OCI-LY1 (cell line): ENCODE measurements at regions not wholly inside any gene's neighbourhood (a gene's known extent, or its start where the extent isn't known, plus 50 kb on each side); places are given as distances from the start of the nearest gene placed in this dataset.
"Not testable (repeated sequence)": the region's sequence is repeated elsewhere in the genome, so short reads cannot be mapped to it uniquely, and the experiment has no call there.

Experiments used
- H2AFZ ChIP-seq: fragments of 200-600 bp; sonication (generic), shearing (Covaris generic); 2 replicates; pipeline ENCODE4 v1.6.0; 2014; ENCODE audit warnings: antibody characterized with exemption, mild to moderate bottlenecking, low read length
- H3F3A ChIP-seq: fragments of 200-600 bp; sonication (generic), shearing (Covaris generic); 2 replicates; pipeline ENCODE4 v1.6.0; 2014; ENCODE audit warnings: mild to moderate bottlenecking, antibody characterized with exemption, low read length, moderate library complexity; ENCODE audit not compliant: insufficient read depth
- H3K27ac ChIP-seq: fragments of 200-600 bp; sonication (generic); 2 replicates; pipeline ENCODE4 v1.5.1; 2014; ENCODE audit warnings: low read length, mixed run types, mild to moderate bottlenecking, low read depth; ENCODE audit not compliant: poor library complexity, severe bottlenecking
- H3K27me3 ChIP-seq: fragments of 200-600 bp; sonication (generic); 2 replicates; pipeline ENCODE4 v1.6.0; 2014; ENCODE audit warnings: antibody characterized with exemption, mild to moderate bottlenecking, low read length, moderate library complexity; ENCODE audit not compliant: insufficient read depth
- H3K36me3 ChIP-seq: fragments of 200-600 bp; sonication (generic); 2 replicates; pipeline ENCODE4 v1.6.1; 2014; ENCODE audit warnings: mild to moderate bottlenecking, antibody characterized with exemption, low read length, moderate library complexity, mixed read lengths; ENCODE audit not compliant: insufficient read depth
- H3K4me1 ChIP-seq: fragments of 200-600 bp; sonication (generic); 2 replicates; pipeline ENCODE4 v1.5.1; 2014; ENCODE audit warnings: mild to moderate bottlenecking, low read length, moderate library complexity; ENCODE audit not compliant: insufficient read depth, severe bottlenecking
- H3K4me2 ChIP-seq: fragments of 200-600 bp; sonication (generic), shearing (Covaris generic); 2 replicates; pipeline ENCODE4 v1.6.1; 2014; ENCODE audit warnings: low read length
- H3K4me3 ChIP-seq: fragments of 200-600 bp; sonication (generic); 2 replicates; pipeline ENCODE4 v1.5.1; 2014; ENCODE audit warnings: low read length, low read depth, mild to moderate bottlenecking, mixed read lengths; ENCODE audit not compliant: poor library complexity, severe bottlenecking
- H3K79me2 ChIP-seq: fragments of 200-600 bp; shearing (Covaris generic); 2 replicates; pipeline ENCODE4 v1.6.1; 2016; ENCODE audit warnings: mixed run types, low read length, mixed read lengths; ENCODE audit not compliant: insufficient read depth
- H3K9ac ChIP-seq: fragments of 200-600 bp; sonication (generic), shearing (Covaris generic); 2 replicates; pipeline ENCODE4 v1.6.1; 2014; ENCODE audit warnings: mild to moderate bottlenecking, low read length, mixed read lengths
- H3K9me2 ChIP-seq: fragments of 200-600 bp; sonication (generic), shearing (Covaris generic); 2 replicates; pipeline ENCODE4 v1.6.1; 2014; ENCODE audit warnings: low read depth, mild to moderate bottlenecking, low read length, mixed read lengths
- H3K9me3 ChIP-seq: fragments of 200-600 bp; shearing (Covaris generic); 2 replicates; pipeline ENCODE4 v1.6.1; 2014; ENCODE audit warnings: low read length, mixed read lengths
- H4K20me1 ChIP-seq: fragments of 200-600 bp; sonication (generic), shearing (Covaris generic); 2 replicates; pipeline ENCODE4 v1.6.0; 2016; ENCODE audit warnings: mild to moderate bottlenecking, low read length; ENCODE audit not compliant: insufficient read depth
- EZH2 ChIP-seq: fragments of 200-600 bp; sonication (generic), shearing (Covaris generic); IDR thresholded peaks from 2 replicates; pipeline ENCODE4 v1.8.0; 2017; ENCODE audit warnings: borderline replicate concordance, mixed run types, mild to moderate bottlenecking, antibody characterized with exemption, low read length, moderate library complexity, mixed read lengths
- TF ChIP-seq, protein P1 (sequence below): fragments of 200-600 bp; sonication (generic), shearing (Covaris generic); IDR thresholded peaks from 2 replicates; pipeline ENCODE4 v1.5.1; 2017; ENCODE audit warnings: mild to moderate bottlenecking, antibody characterized with exemption, low read length, moderate library complexity, mixed read lengths

DNA sequence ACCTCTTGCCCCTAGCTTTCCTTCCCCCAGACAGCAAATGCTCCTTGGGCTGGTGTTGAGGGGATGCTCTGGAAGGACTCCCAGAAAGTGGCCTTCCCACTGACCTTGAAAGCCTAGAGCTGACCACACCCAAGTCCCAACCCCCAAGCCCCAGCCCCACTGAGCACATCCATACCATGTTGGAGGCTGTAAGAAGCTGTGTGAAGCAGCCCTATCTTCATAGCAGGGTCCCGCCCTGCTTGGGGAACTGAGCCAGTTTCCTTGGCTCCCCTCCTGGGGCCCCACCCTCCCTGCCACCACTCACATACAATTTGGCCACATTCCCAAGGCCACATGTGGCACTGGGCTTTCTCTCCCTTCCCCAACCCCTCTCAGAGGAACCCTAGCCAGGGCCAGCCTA lies 72.3 kb upstream of the CACUL1 start:
- Histone ChIP-seq H3K27ac (no peak overlapping the region), H2AFZ (no peak overlapping the region), H3K9ac (no peak overlapping the region), H3K9me2 (no peaks in the 10 kb centered on the region), H3K4me3 (no peak overlapping the region), H3K36me3 (no peaks in the 10 kb centered on the region), H3K4me1 (no peaks in the 10 kb centered on the region), H3K4me2 (no peak overlapping the region), H3K27me3 (peaks cover 5% of the 10 kb centered on the region; the same call in 1 of the 2 replicates), H3F3A (no peaks in the 10 kb centered on the region), H3K9me3 (no peaks in the 10 kb centered on the region), H4K20me1 (no peaks in the 10 kb centered on the region), H3K79me2 (no peaks in the 10 kb centered on the region)
- TF ChIP-seq EZH2: no peak
- TF ChIP-seq, protein P1, sequence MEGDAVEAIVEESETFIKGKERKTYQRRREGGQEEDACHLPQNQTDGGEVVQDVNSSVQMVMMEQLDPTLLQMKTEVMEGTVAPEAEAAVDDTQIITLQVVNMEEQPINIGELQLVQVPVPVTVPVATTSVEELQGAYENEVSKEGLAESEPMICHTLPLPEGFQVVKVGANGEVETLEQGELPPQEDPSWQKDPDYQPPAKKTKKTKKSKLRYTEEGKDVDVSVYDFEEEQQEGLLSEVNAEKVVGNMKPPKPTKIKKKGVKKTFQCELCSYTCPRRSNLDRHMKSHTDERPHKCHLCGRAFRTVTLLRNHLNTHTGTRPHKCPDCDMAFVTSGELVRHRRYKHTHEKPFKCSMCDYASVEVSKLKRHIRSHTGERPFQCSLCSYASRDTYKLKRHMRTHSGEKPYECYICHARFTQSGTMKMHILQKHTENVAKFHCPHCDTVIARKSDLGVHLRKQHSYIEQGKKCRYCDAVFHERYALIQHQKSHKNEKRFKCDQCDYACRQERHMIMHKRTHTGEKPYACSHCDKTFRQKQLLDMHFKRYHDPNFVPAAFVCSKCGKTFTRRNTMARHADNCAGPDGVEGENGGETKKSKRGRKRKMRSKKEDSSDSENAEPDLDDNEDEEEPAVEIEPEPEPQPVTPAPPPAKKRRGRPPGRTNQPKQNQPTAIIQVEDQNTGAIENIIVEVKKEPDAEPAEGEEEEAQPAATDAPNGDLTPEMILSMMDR: no peak

- no peak overlapping the region for H3K4me3 ChIP-seq
- no peaks in the 10 kb centered on the region for H4K20me1 ChIP-seq
- H3K9ac ChIP-seq: no peak overlapping the region
- H3K36me3 ChIP-seq: no peaks in the 10 kb centered on the region
- no peaks in the 10 kb centered on the region for H3F3A ChIP-seq
- H3K9me2 ChIP-seq: no peaks in the 10 kb centered on the region
- H3K79me2 ChIP-seq: no peaks in the 10 kb centered on the region
- TF ChIP-seq EZH2: no peak
- TF ChIP-seq, protein P1: peak; percentile 45
- no peak overlapping the region for H3K4me2 ChIP-seq
- H3K27ac ChIP-seq: no peak overlapping the region
- H3K27me3 ChIP-seq: peaks cover 5% of the 10 kb centered on the region; the same call in 1 of the 2 replicates
- no peak overlapping the region for H2AFZ ChIP-seq
- H3K4me1 ChIP-seq: no peaks in the 10 kb centered on the region
- H3K9me3 ChIP-seq: no peaks in the 10 kb centered on the region
These were observed 72.8 kb upstream of the CACUL1 start for GRCh38 chr10:118827466-118828155.

DNA sequence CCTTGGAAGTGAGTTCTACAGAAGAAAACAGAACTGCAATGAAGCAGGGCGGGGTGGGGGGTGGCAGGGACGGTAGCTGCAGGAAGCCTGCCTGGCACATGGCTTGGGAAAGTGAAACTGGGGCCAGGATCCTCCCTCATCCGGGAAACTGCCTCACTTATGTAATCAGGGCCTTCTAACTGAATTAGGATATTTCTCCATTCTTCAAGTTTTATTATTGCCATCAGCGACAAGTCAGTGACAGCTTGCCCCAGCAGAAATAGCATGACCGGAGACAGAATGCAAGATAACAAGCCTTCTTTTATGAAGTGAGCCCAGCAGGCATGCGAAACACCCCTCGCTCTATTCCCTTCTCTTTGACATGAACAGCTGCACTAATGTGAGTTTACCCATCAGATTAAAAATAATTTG lies 77.5 kb upstream of the CACUL1 start:
- H3K27ac ChIP-seq: no peak overlapping the region
- H3K9me2 ChIP-seq: no peaks in the 10 kb centered on the region
- no peaks in the 10 kb centered on the region for H3K4me1 ChIP-seq
- H3K9me3 ChIP-seq: no peaks in the 10 kb centered on the region
- no peak overlapping the region for H3K4me2 ChIP-seq
- no peaks in the 10 kb centered on the region for H3F3A ChIP-seq
- H4K20me1 ChIP-seq: no peaks in the 10 kb centered on the region
- no peak overlapping the region for H3K9ac ChIP-seq
- no peaks in the 10 kb centered on the region for H3K36me3 ChIP-seq
- no peak overlapping the region for H3K4me3 ChIP-seq
- peaks cover 5% of the 10 kb centered on the region; the same call in 1 of the 2 replicates for H3K27me3 ChIP-seq
- H3K79me2 ChIP-seq: no peaks in the 10 kb centered on the region
- no peak overlapping the region for H2AFZ ChIP-seq
- no peak for TF ChIP-seq EZH2
- TF ChIP-seq, protein P1: no peak

GRCh38 chr10:118834370-118834769 lies 79.6 kb upstream of the CACUL1 start:
- not testable (repeated sequence) for H3F3A ChIP-seq, H4K20me1 ChIP-seq, H3K4me2 ChIP-seq, H3K79me2 ChIP-seq, H3K27ac ChIP-seq, H2AFZ ChIP-seq, H3K4me1 ChIP-seq, H3K27me3 ChIP-seq, H3K9ac ChIP-seq, H3K9me2 ChIP-seq, H3K9me3 ChIP-seq, H3K36me3 ChIP-seq, H3K4me3 ChIP-seq
